GM18519 (cell line): ENCODE measurements at regions not wholly inside any gene's neighbourhood (a gene's known extent, or its start where the extent isn't known, plus 50 kb on each side); places are given as distances from the start of the nearest gene placed in this dataset.

ENCODE experiments used
- ATAC-seq: cut with Tn5 transposase; IDR thresholded peaks from one replicate; pipeline ENCODE4 v1.9.1; 2021; ENCODE audit warnings: mild to moderate bottlenecking, moderate library complexity; ENCODE audit not compliant: unreplicated experiment, low FRiP score

GRCh38 chr4:120977435-120977997 is 55.0 kb upstream of the PRDM5 start:
- ATAC-seq = peak; percentile 84

GRCh38 chr4:120973207-120973606 is 50.7 kb upstream of the PRDM5 start:
- no peak for ATAC-seq
